NB4 (cell line): ENCODE measurements at regions not wholly inside any gene's neighbourhood (a gene's known extent, or its start where the extent isn't known, plus 50 kb on each side); places are given as distances from the start of the nearest gene placed in this dataset.

Experiments used
- DNase-seq: peaks from one replicate; pipeline ENCODE4 v3.0.0; 2010; ENCODE audit warnings: low read depth
- H3K4me3 ChIP-seq: one replicate; pipeline ENCODE4 v1.5.1; 2011; ENCODE audit warnings: mild to moderate bottlenecking, low read depth, low read length, moderate library complexity
- MYC ChIP-seq: IDR thresholded peaks from 2 replicates; pipeline ENCODE4 v1.6.1; 2011; ENCODE audit warnings: low read depth, low read length
- POLR2A ChIP-seq: IDR thresholded peaks from 2 replicates; pipeline ENCODE4 v1.6.1; 2011; ENCODE audit warnings: mild to moderate bottlenecking; ENCODE audit not compliant: insufficient read length; ENCODE audit errors: extremely low read depth
- TF ChIP-seq, protein P1 (sequence below): IDR thresholded peaks from one replicate; pipeline ENCODE4 v1.5.1; 2012; ENCODE audit warnings: low read depth, low read length
- TF ChIP-seq, protein P2 (sequence below): IDR thresholded peaks from 2 replicates; pipeline ENCODE4 v1.6.1; 2011; ENCODE audit warnings: low read depth, low read length

DNA sequence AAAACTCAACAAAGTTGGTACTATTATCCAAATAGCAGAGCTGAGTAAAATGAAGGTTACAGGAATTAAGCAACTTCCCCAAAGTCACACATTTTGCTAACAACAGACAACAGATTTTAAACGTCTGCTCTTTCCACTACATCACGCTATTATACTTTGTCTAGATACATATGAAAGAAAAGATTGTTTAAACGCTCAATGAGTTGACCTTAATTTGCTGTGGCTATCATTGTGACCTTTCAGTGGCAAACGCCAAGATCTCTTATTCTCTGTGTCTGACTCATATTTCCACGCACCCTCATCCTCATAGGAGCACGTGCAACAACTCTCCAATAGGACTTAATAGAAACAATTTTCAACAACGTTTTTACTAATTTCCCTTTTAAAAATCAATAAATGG lies 540.1 kb downstream of the MAFB start:
- TF ChIP-seq, protein P1, sequence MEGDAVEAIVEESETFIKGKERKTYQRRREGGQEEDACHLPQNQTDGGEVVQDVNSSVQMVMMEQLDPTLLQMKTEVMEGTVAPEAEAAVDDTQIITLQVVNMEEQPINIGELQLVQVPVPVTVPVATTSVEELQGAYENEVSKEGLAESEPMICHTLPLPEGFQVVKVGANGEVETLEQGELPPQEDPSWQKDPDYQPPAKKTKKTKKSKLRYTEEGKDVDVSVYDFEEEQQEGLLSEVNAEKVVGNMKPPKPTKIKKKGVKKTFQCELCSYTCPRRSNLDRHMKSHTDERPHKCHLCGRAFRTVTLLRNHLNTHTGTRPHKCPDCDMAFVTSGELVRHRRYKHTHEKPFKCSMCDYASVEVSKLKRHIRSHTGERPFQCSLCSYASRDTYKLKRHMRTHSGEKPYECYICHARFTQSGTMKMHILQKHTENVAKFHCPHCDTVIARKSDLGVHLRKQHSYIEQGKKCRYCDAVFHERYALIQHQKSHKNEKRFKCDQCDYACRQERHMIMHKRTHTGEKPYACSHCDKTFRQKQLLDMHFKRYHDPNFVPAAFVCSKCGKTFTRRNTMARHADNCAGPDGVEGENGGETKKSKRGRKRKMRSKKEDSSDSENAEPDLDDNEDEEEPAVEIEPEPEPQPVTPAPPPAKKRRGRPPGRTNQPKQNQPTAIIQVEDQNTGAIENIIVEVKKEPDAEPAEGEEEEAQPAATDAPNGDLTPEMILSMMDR, result no peak
- TF ChIP-seq POLR2A (no peak), MYC (no peak)
- TF ChIP-seq, protein P2, sequence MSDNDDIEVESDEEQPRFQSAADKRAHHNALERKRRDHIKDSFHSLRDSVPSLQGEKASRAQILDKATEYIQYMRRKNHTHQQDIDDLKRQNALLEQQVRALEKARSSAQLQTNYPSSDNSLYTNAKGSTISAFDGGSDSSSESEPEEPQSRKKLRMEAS, result no peak
- H3K4me3 ChIP-seq, result no peak overlapping the region
- DNase-seq, result no peak

DNA sequence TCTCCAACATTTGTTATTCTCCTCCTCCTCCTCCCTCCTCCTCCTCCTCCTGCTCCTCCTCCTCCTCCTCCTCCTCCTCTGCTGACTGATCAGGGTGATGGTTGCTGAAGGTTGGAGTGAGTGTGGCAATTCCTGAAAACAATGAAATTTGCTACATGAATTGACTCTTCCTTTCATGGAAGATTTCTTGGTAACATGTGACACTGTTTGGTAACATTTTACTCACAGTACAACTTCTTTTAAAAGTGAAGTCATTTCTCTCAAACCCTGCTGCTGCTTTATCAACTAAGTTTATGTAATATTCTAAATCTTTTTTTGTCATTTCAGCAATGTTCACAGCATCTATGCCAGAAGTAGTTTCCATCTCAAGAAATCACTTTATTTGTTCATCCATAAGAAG lies 543.0 kb downstream of the MAFB start:
- TF ChIP-seq, protein P1, result no peak
- TF ChIP-seq, protein P2, result no peak
- TF ChIP-seq POLR2A (no peak), MYC (no peak)

DNA sequence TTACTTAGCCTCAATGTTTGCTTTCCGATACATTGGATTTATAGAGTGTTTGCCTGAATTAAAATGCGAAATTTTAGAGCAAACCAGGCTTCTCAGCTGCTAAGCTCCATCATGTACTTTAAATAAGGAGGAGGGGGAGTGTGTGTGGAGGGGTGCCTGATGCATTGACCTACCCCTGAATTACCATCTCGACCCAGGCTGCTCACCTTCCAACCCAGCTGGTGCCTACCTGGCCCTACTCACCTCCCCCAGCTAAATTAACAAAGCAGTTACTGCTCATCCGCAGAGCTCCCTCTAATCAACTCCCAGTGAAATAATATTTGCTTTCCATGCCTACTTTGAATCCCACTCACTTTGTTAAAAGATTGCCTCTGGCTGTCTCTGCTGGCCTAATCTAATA lies 544.5 kb downstream of the MAFB start:
- H3K4me3 ChIP-seq, result no peak overlapping the region
- DNase-seq, result no peak
- TF ChIP-seq, protein P2, result no peak
- TF ChIP-seq, protein P1, result no peak
- TF ChIP-seq MYC (no peak), POLR2A (no peak)

More for the DNA sequence above, 543.0 kb downstream of the MAFB start:
- no peak for DNase-seq
- no peak overlapping the region for H3K4me3 ChIP-seq

DNA sequence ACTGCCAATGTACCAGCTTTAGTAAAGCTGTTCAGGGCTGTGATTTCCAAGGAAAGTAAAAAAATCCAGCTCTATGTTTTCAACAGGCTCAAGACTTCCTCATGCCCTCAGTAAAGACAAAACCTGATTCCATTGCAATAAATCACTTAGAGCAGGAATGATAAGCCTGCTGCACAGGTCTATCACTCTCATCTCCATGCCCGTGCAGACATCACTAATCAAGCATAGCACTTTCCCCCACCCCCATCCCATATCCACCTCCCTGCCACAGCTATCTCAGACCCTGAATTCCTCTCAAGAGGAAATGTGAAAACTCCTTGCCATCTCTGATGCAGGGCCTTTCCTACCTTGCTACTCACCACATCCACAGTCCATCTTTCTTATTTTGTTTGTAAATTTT lies 554.9 kb downstream of the MAFB start:
- TF ChIP-seq, protein P1, result no peak
- TF ChIP-seq, protein P2, result no peak
- no peak for TF ChIP-seq POLR2A
- no peak for TF ChIP-seq MYC
- no peak for DNase-seq
- no peak overlapping the region for H3K4me3 ChIP-seq

DNA sequence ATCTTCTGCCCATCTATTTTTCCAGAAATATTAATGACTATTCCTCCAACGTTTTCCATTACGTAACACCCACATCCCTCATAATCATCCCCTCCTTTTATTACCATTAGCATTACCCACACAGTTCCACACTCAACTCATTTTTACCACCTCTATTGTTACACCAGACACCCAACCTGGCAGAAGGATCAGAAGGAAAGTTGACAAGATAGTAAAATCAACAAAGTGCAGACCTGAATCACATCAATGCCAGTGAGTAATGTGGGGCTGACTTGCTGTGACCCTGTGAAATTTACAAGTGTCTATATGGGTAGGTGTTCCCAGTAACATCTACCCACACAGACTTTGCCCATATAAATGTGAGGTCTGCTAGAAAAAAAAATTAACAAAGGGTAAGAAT lies 568.2 kb downstream of the MAFB start:
- DNase-seq, result no peak
- TF ChIP-seq, protein P1, result no peak
- TF ChIP-seq, protein P2, result no peak
- TF ChIP-seq MYC, result no peak
- TF ChIP-seq POLR2A, result no peak
- no peak overlapping the region for H3K4me3 ChIP-seq

DNA sequence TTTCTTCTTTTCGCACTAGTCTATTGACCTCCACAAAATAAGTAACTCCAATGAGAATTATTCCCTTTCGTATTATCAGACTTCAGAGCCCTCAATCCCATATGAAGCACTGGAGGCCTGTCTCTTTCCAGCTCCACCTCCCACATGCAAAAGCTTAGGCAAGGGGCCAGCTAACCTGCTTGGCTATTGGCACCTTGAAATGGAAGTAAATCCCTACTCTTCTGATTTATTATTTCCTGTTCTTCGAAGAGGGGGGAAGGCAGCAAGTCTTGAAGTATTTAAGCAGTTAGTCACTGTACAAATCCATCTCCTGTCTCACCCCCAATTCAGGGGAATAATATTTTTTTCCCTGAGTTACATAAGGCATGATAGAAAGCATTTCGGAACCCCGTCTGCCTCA lies 577.8 kb downstream of the MAFB start:
- TF ChIP-seq POLR2A (no peak), MYC (no peak)
- TF ChIP-seq, protein P1, result no peak
- TF ChIP-seq, protein P2, result no peak
- DNase-seq, result no peak
- H3K4me3 ChIP-seq, result no peak overlapping the region
